Thymus (tissue), 11 donors: ENCODE measurements at regions not wholly inside any gene's neighbourhood (a gene's known extent, or its start where the extent isn't known, plus 50 kb on each side); places are given as distances from the start of the nearest gene placed in this dataset.
"Not testable (repeated sequence)": the region's sequence is repeated elsewhere in the genome, so short reads cannot be mapped to it uniquely, and the experiment has no call there.

Experiments used
- DNase-seq, 9 donors: peaks; one replicate each; pipeline ENCODE4 v3.0.0-alpha.2; 2013; ENCODE audit warnings: low spot score in 9 of 9, low read depth in 6 of 9, missing footprints in 1 of 9
- H3K27ac ChIP-seq, 2 donors: one replicate each; pipeline ENCODE4 v1.5.1; 2013; ENCODE audit warnings: control low read depth in 1 of 2, low read depth in 1 of 2, low read length in 1 of 2, mild to moderate bottlenecking in 1 of 2, moderate library complexity in 1 of 2
- H3K27me3 ChIP-seq, 2 donors: one replicate each; pipeline ENCODE4 v1.5.1; 2013; ENCODE audit warnings: low read length in 1 of 2; ENCODE audit not compliant: control insufficient read depth in 2 of 2, insufficient read depth in 1 of 2
- H3K36me3 ChIP-seq, 2 donors: one replicate each; pipeline ENCODE4 v1.5.1; 2013; ENCODE audit warnings: low read length in 1 of 2, mild to moderate bottlenecking in 1 of 2, moderate library complexity in 1 of 2; ENCODE audit not compliant: control insufficient read depth in 2 of 2, insufficient read depth in 2 of 2
- H3K4me1 ChIP-seq, 2 donors: one replicate each; pipeline ENCODE4 v1.5.1; 2013; ENCODE audit warnings: low read length in 2 of 2; ENCODE audit not compliant: control insufficient read depth in 2 of 2, insufficient read depth in 2 of 2
- H3K4me3 ChIP-seq, 2 donors: one replicate each; pipeline ENCODE4 v1.5.1; 2013; ENCODE audit warnings: low read length in 2 of 2, control low read depth in 1 of 2, mild to moderate bottlenecking in 1 of 2
- H3K9me3 ChIP-seq, 2 donors: one replicate each; pipeline ENCODE4 v1.5.1; 2013; ENCODE audit warnings: low read length in 1 of 2, mild to moderate bottlenecking in 1 of 2; ENCODE audit not compliant: control insufficient read depth in 2 of 2, insufficient read depth in 1 of 2
- WGBS: extraction: QIAGEN DNeasy Blood & Tissue Kit; methylation state at CpG from one replicate; pipeline ENCODE4 v1.1.7; 2013; 5-methylcytosine and 5-hydroxymethylcytosine counted together
- donor health status: healthy.

GRCh38 chr2:12457831-12458230 is 258.9 kb upstream of the TRIB2 start:
- H3K4me3 ChIP-seq = no peak overlapping the region
- no peak overlapping the region for H3K27ac ChIP-seq
- no peaks in the 10 kb centered on the region for H3K36me3 ChIP-seq
- H3K27me3 ChIP-seq = no peaks in the 10 kb centered on the region
- WGBS = 96% methylated on average over 3 of the region's 3 CpGs
- peaks cover 0 to 7% of the 10 kb centered on the region in 2 donors for H3K4me1 ChIP-seq
- DNase-seq = no peak
- no peaks in the 10 kb centered on the region for H3K9me3 ChIP-seq

- Histone ChIP-seq H3K4me1 (no peaks in the 10 kb centered on the region), H3K27ac (no peak overlapping the region), H3K9me3 (no peaks in the 10 kb centered on the region), H3K27me3 (no peaks in the 10 kb centered on the region), H3K36me3 (no peaks in the 10 kb centered on the region), H3K4me3 (no peak overlapping the region)
- DNase-seq = no peak
- 77% methylated on average over 5 of the region's 5 CpGs for WGBS
Measured at GRCh38 chr2:12463189-12463588, 253.5 kb upstream of the TRIB2 start.

- no peak for DNase-seq
- WGBS = 88% methylated on average over 5 of the region's 5 CpGs
- no peaks in the 10 kb centered on the region for H3K4me1 ChIP-seq
- no peaks in the 10 kb centered on the region for H3K9me3 ChIP-seq
- H3K27ac ChIP-seq = no peak overlapping the region
- no peak overlapping the region for H3K4me3 ChIP-seq
- H3K36me3 ChIP-seq = no peaks in the 10 kb centered on the region
- H3K27me3 ChIP-seq = no peaks in the 10 kb centered on the region
Measured at GRCh38 chr2:12465631-12466135, 251.1 kb upstream of the TRIB2 start.

- Histone ChIP-seq H3K36me3 (no peaks in the 10 kb centered on the region), H3K27me3 (no peaks in the 10 kb centered on the region), H3K27ac (no peak overlapping the region), H3K4me3 (no peak overlapping the region), H3K4me1 (no peaks in the 10 kb centered on the region), H3K9me3 (no peaks in the 10 kb centered on the region)
- WGBS = 98% methylated on average over 4 of the region's 4 CpGs
- no peak for DNase-seq
Measured at GRCh38 chr2:12467303-12467702, 249.4 kb upstream of the TRIB2 start.

- no peak overlapping the region for H3K27ac ChIP-seq
- no peak overlapping the region for H3K4me3 ChIP-seq
- no peaks in the 10 kb centered on the region for H3K27me3 ChIP-seq
- H3K36me3 ChIP-seq = no peaks in the 10 kb centered on the region
- H3K9me3 ChIP-seq = no peaks in the 10 kb centered on the region
- 91% methylated on average over 3 of the region's 3 CpGs for WGBS
- no peaks in the 10 kb centered on the region for H3K4me1 ChIP-seq
- DNase-seq = no peak
Measured at GRCh38 chr2:12469141-12469561, 247.6 kb upstream of the TRIB2 start.

GRCh38 chr2:12472265-12472664 is 244.5 kb upstream of the TRIB2 start:
- H3K36me3 ChIP-seq, H3K27ac ChIP-seq, H3K4me3 ChIP-seq, H3K9me3 ChIP-seq, H3K27me3 ChIP-seq, H3K4me1 ChIP-seq, DNase-seq: not testable (repeated sequence)

GRCh38 chr2:12478151-12479064 is 238.3 kb upstream of the TRIB2 start:
- WGBS = 97% methylated on average over 9 of the region's 9 CpGs
- H3K9me3 ChIP-seq = no peaks in the 10 kb centered on the region
- no peaks in the 10 kb centered on the region for H3K36me3 ChIP-seq
- no peaks in the 10 kb centered on the region for H3K27me3 ChIP-seq
- H3K4me3 ChIP-seq = no peak overlapping the region
- no peak overlapping the region for H3K27ac ChIP-seq
- H3K4me1 ChIP-seq = no peaks in the 10 kb centered on the region
- DNase-seq = no peak

DNA sequence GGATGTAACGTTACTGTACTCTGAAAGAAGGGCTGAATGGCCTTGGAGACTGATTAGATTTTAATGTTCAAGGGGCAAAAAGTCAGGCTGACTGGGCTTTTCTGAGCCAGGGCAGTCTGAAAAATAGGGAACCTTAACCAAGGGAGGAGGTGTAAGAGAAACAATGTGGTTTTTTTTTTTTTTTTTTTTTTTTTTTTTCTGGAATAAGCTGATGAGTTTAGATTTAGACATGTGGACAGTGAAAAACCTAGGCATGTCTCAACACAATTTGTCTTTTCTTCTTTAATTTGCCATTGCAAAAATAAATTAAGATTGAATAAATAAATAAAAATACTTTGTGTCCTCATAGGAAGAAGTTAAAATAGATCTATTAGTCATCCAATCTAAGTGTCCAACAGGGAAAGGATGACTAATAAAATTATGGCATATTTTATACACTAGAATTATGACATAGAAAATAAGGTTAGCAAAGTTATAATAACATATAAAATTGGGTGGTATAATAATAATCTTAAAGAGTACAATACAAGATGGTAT is 237.6 kb upstream of the TRIB2 start:
- no peaks in the 10 kb centered on the region for H3K27me3 ChIP-seq
- no peak overlapping the region for H3K27ac ChIP-seq
- 100% methylated on average over 1 of the region's 1 CpG for WGBS
- H3K36me3 ChIP-seq = no peaks in the 10 kb centered on the region
- no peak for DNase-seq
- no peaks in the 10 kb centered on the region for H3K4me1 ChIP-seq
- H3K9me3 ChIP-seq = no peaks in the 10 kb centered on the region
- H3K4me3 ChIP-seq = no peak overlapping the region

GRCh38 chr2:12484536-12485115 is 232.1 kb upstream of the TRIB2 start:
- WGBS = 93% methylated on average over 3 of the region's 3 CpGs
- H3K4me3 ChIP-seq = no peak overlapping the region
- H3K9me3 ChIP-seq = no peaks in the 10 kb centered on the region
- no peak for DNase-seq
- no peak overlapping the region for H3K27ac ChIP-seq
- peaks cover 4 to 9% of the 10 kb centered on the region in 2 donors for H3K4me1 ChIP-seq
- H3K27me3 ChIP-seq = no peaks in the 10 kb centered on the region
- no peaks in the 10 kb centered on the region for H3K36me3 ChIP-seq
